K562 (cell line): ENCODE measurements at regions not wholly inside any gene's neighbourhood (a gene's known extent, or its start where the extent isn't known, plus 50 kb on each side); places are given as distances from the start of the nearest gene placed in this dataset.

ENCODE experiments used
- ATAC-seq: fragments of 200-7000 bp; cut with Tn5 transposase; 3 replicates; pipeline ENCODE4 v1.9.1; 2020; ENCODE audit warnings: moderate library complexity
- BruUV-seq: library from RNA; stranded (reverse); fragments of 400-500 nt; replicated peaks from 2 replicates; lab custom pipeline; 2021; lab: Mats Ljungman, UMichigan
- CTCF ChIA-PET: fragments of 300-600 bp; formaldehyde crosslinking; extraction: SDS; loops from one replicate; lab custom pipeline; 2021; ENCODE audit warnings: low intra/inter-chr PET ratio; lab: Yijun Ruan, JAX
- POLR2A ChIA-PET: fragments of 300-600, 350-650 bp; sonication (Branson Sonifier 250); formaldehyde crosslinking; extraction: SDS; loops from one replicate; lab custom pipeline; 2021; ENCODE audit warnings: antibody characterized with exemption, inconsistent platforms; lab: Yijun Ruan, JAX
- DNase-seq, 4 experiments: peaks; one replicate each; pipeline versions ENCODE4 v3.0.0 to v3.0.0-alpha.2; 2011 to 2018; ENCODE audit warnings: low spot score in 3 of 4, mixed read lengths in 3 of 4; ENCODE audit errors: extremely low read depth in 1 of 4
- FAIRE-seq: peaks from 2 replicates; lab custom pipeline; 2011; peaks lifted over from hg19 to GRCh38; lab: Jason Lieb, UNC
- H2AFZ ChIP-seq: 2 replicates; pipeline ENCODE4 v1.6.0; 2011; ENCODE audit warnings: low read depth, low read length, control low read depth, inconsistent platforms
- H3K27ac ChIP-seq: fragments of 200-600 bp; 3 replicates; pipeline ENCODE4 v1.8.0; 2011; ENCODE audit warnings: low read depth, mild to moderate bottlenecking, control low read depth, inconsistent platforms, low read length, moderate library complexity, mixed read lengths; ENCODE audit errors: extremely low read depth
- H3K27me3 ChIP-seq, 2 experiments: fragments of 300-600 bp in 1 of 2; 2 replicates in 1 of 2; 3 replicates in 1 of 2; pipeline versions ENCODE4 v1.6.0 to v1.8.0; 2011; ENCODE audit warnings: inconsistent platforms in 2 of 2, low read length in 2 of 2, mild to moderate bottlenecking in 1 of 2, mixed read lengths in 1 of 2, moderate library complexity in 1 of 2; ENCODE audit not compliant: control insufficient read depth in 2 of 2, insufficient read depth in 2 of 2
- H3K36me3 ChIP-seq: fragments of 300-600 bp; 3 replicates; pipeline ENCODE4 v1.8.0; 2011; ENCODE audit warnings: mild to moderate bottlenecking, low read length, inconsistent platforms; ENCODE audit not compliant: control insufficient read depth, insufficient read depth
- H3K4me1 ChIP-seq, 2 experiments: fragments of 200-600 bp in 1 of 2; replicated peaks in 1 of 2; 2 replicates in 1 of 2; 3 replicates in 1 of 2; pipeline versions ENCODE4 v1.5.1 to v1.8.0; 2011; ENCODE audit warnings: inconsistent platforms in 2 of 2, low read length in 2 of 2, mild to moderate bottlenecking in 1 of 2, mixed read lengths in 1 of 2, moderate library complexity in 1 of 2; ENCODE audit not compliant: control insufficient read depth in 2 of 2, insufficient read depth in 2 of 2
- H3K4me2 ChIP-seq: 2 replicates; pipeline ENCODE4 v1.6.1; 2011; ENCODE audit warnings: low read length, control low read depth, inconsistent platforms, mixed read lengths; ENCODE audit not compliant: insufficient read depth
- H3K4me3 ChIP-seq: fragments of 200-600 bp; sonication (generic), shearing (Covaris generic); 2 replicates; pipeline ENCODE4 v1.5.1; 2016; ENCODE audit warnings: control low read depth, inconsistent platforms
- H3K79me2 ChIP-seq: fragments of 200-600 bp; 3 replicates; pipeline ENCODE4 v1.8.0; 2011; ENCODE audit warnings: low read length, inconsistent platforms; ENCODE audit not compliant: control insufficient read depth, insufficient read depth
- H3K9ac ChIP-seq, 2 experiments: 2 replicates each; pipeline versions ENCODE4 v1.6.0 to v1.6.1; 2011; ENCODE audit warnings: low read depth in 2 of 2, low read length in 2 of 2, control low read depth in 1 of 2, inconsistent platforms in 1 of 2, mild to moderate bottlenecking in 1 of 2, mixed read lengths in 1 of 2; ENCODE audit not compliant: insufficient read depth in 1 of 2
- H3K9me1 ChIP-seq: one replicate; pipeline ENCODE4 v1.6.0; 2011; ENCODE audit warnings: inconsistent platforms, mild to moderate bottlenecking, low read length, moderate library complexity; ENCODE audit not compliant: control insufficient read depth, insufficient read depth
- H3K9me3 ChIP-seq: replicated peaks from 2 replicates; pipeline ENCODE4 v1.5.1; 2011; ENCODE audit warnings: low read depth, low read length, inconsistent platforms; ENCODE audit not compliant: control insufficient read depth, insufficient read depth
- H4K20me1 ChIP-seq: replicated peaks from 2 replicates; pipeline ENCODE4 v1.6.1; 2011; ENCODE audit warnings: low read length, inconsistent platforms, mixed read lengths; ENCODE audit not compliant: control insufficient read depth, insufficient read depth
- HDAC3 ChIP-seq: fragments of 450-650 bp; IDR thresholded peaks from 2 replicates; pipeline ENCODE4 v1.6.1; 2018; ENCODE audit warnings: borderline replicate concordance, mild to moderate bottlenecking, moderate library complexity; ENCODE audit not compliant: partially characterized antibody
- HDGF ChIP-seq: fragments of 450-650 bp; IDR thresholded peaks from 2 replicates; pipeline ENCODE4 v1.6.1; 2016
- PRMT5 ChIP-seq: sonication (generic); formaldehyde crosslinking; IDR thresholded peaks from 2 replicates; pipeline ENCODE4 v1.5.0; 2020; ENCODE audit warnings: missing genetic modification reagents
- PYGO2 ChIP-seq: fragments of 450-650 bp; IDR thresholded peaks from 2 replicates; pipeline ENCODE4 v1.6.1; 2016; ENCODE audit warnings: mild to moderate bottlenecking, missing genetic modification characterization, moderate library complexity, missing compliant biosample characterization
- SETDB1 ChIP-seq: IDR thresholded peaks from one replicate; pipeline ENCODE4 v1.6.1; 2012; ENCODE audit warnings: low read length, control low read depth, inconsistent platforms
- TCF3 ChIP-seq: sonication (generic); formaldehyde crosslinking; IDR thresholded peaks from 2 replicates; pipeline ENCODE4 v1.4.0; 2020; ENCODE audit warnings: mild to moderate bottlenecking, missing genetic modification reagents
- TGIF2 ChIP-seq: sonication (generic); formaldehyde crosslinking; IDR thresholded peaks from 2 replicates; pipeline ENCODE4 v1.8.1; 2022; ENCODE audit warnings: mild to moderate bottlenecking, missing genetic modification reagents, moderate library complexity
- U2AF1 ChIP-seq: fragments of 200-400 bp; formaldehyde crosslinking; optimal IDR thresholded peaks from 2 replicates; pipeline ENCODE3; 2017; ENCODE audit warnings: mild to moderate bottlenecking, low read depth, low read length, moderate library complexity
- ZNF212 ChIP-seq: fragments of 450-650 bp; formaldehyde crosslinking; IDR thresholded peaks from 2 replicates; pipeline ENCODE4 v1.4.0; 2020; ENCODE audit warnings: mild to moderate bottlenecking
- ZNF239 ChIP-seq: fragments of 250-450 bp; sonication (Bioruptor Pico); IDR thresholded peaks from 2 replicates; pipeline ENCODE4 v1.4.0; 2020; ENCODE audit warnings: mild to moderate bottlenecking
- ZNF324 ChIP-seq: fragments of 250-450 bp; sonication (Bioruptor Pico); IDR thresholded peaks from 2 replicates; pipeline ENCODE4 v1.4.0; 2020; ENCODE audit warnings: mild to moderate bottlenecking
- WGBS: fragments of 100-300 bp; shearing (Covaris generic); methylation state at CpG from one replicate; pipeline ENCODE4 v1.1.6; 2016; ENCODE audit warnings: low coverage, mixed read lengths; ENCODE audit not compliant: insufficient coverage; ENCODE audit errors: missing lambda C conversion rate; 5-methylcytosine and 5-hydroxymethylcytosine counted together
- in situ Hi-C: fragments of 300-500 bp; cut with MboI; formaldehyde crosslinking; loops from 4 replicates; pipeline ENCODE4 v1.15.0; 2018; ENCODE audit warnings: inconsistent platforms, mixed read lengths
- intact Hi-C: fragments of 100-400 bp; cut with micrococcal nuclease; formaldehyde crosslinking; loops from 2 replicates; pipeline ENCODE4 v1.14.2; 2022

GRCh38 chr14:49446801-49447200 is 139.4 kb downstream of the RPS29 start:
- no peaks in the 10 kb centered on the region for H3K4me1 ChIP-seq
- no TSS peak for BruUV-seq
- DNase-seq, result no peak
- H3K9me3 ChIP-seq, result no peaks in the 10 kb centered on the region
- 0% methylated on average over 2 of the region's 2 CpGs for WGBS
- H3K9ac ChIP-seq, result no peak overlapping the region
- no peak overlapping the region for H3K27ac ChIP-seq
- H3K4me2 ChIP-seq, result no peak overlapping the region
- H3K4me3 ChIP-seq, result no peak overlapping the region
- POLR2A ChIA-PET, result no interaction called here
- no peaks in the 10 kb centered on the region for H3K36me3 ChIP-seq
- H3K79me2 ChIP-seq, result no peaks in the 10 kb centered on the region
- no peak for ATAC-seq
- FAIRE-seq, result no peak
- in situ Hi-C loops, result no loop called here
- H2AFZ ChIP-seq, result no peak overlapping the region
- no peaks in the 10 kb centered on the region; a peak in 1 of 5 replicates for H3K27me3 ChIP-seq
- H4K20me1 ChIP-seq, result no peaks in the 10 kb centered on the region
- TF ChIP-seq SETDB1 (no peak), HDAC3 (no peak), ZNF239 (CRISPR knock-in tag) (no peak), TGIF2 (CRISPR knock-in tag) (no peak), TCF3 (no peak), ZNF212 (CRISPR knock-in tag) (no peak), U2AF1 (no peak), PRMT5 (no peak), HDGF (no peak), PYGO2 (no peak), ZNF324 (CRISPR knock-in tag) (no peak)
- TF ChIP-seq, all 486 proteins: peak for 0
- CTCF ChIA-PET, result no interaction called here
- no peaks in the 10 kb centered on the region for H3K9me1 ChIP-seq
- intact Hi-C loops, result no loop called here
